Activated CD8-positive, alpha-beta T cell treated with anti-CD3 and anti-CD28 coated beads for 36 hours (primary cell): ENCODE measurements at regions not wholly inside any gene's neighbourhood (a gene's known extent, or its start where the extent isn't known, plus 50 kb on each side); places are given as distances from the start of the nearest gene placed in this dataset.

ENCODE experiments used
- ATAC-seq: fragments of 200-7000 bp; cut with Tn5 transposase; one replicate; pipeline ENCODE4 v1.10.0; 2021; ENCODE audit warnings: mild to moderate bottlenecking, moderate library complexity
- CTCF ChIA-PET: fragments of 350-600 bp; sonication (Branson Sonifier 250); formaldehyde crosslinking; loops from one replicate; lab custom pipeline; 2021; ENCODE audit warnings: antibody characterized with exemption; lab: Charles Lee
- POLR2A ChIA-PET: fragments of 350-600 bp; sonication (Branson Sonifier 250); formaldehyde crosslinking; loops from one replicate; lab custom pipeline; 2021; ENCODE audit warnings: antibody characterized with exemption; lab: Charles Lee
- DNase-seq: peaks from one replicate; pipeline ENCODE4 v3.0.0-alpha.2; 2020
- H3K27ac Mint-ChIP-seq: one replicate; pipeline ENCODE4 v1.8.0; 2021; ENCODE audit warnings: mild to moderate bottlenecking, mixed read lengths
- H3K27me3 Mint-ChIP-seq: one replicate; pipeline ENCODE4 v1.8.0; 2021; ENCODE audit warnings: mixed read lengths
- H3K36me3 Mint-ChIP-seq: one replicate; pipeline ENCODE4 v1.8.0; 2021; ENCODE audit warnings: low read depth, mixed read lengths
- H3K4me1 Mint-ChIP-seq: one replicate; pipeline ENCODE4 v1.8.0; 2021; ENCODE audit warnings: low read depth, mixed read lengths
- H3K4me3 Mint-ChIP-seq: one replicate; pipeline ENCODE4 v1.8.0; 2021; ENCODE audit warnings: mild to moderate bottlenecking, moderate library complexity, mixed read lengths
- H3K9me3 Mint-ChIP-seq: one replicate; pipeline ENCODE4 v1.8.0; 2021; ENCODE audit warnings: mixed read lengths
- CTCF ChIP-seq: fragments of 200-600 bp; IDR thresholded peaks from one replicate; pipeline ENCODE4 v1.8.0; 2022; ENCODE audit warnings: antibody characterized with exemption, mild to moderate bottlenecking
- intact Hi-C: fragments of 100-400 bp; cut with micrococcal nuclease; formaldehyde crosslinking; loops from one replicate; pipeline ENCODE4 v1.10.0; 2022

- Mint-ChIP-seq H3K4me3 (no peak overlapping the region), H3K9me3 (no peaks in the 10 kb centered on the region), H3K27ac (no peak overlapping the region), H3K36me3 (no peaks in the 10 kb centered on the region), H3K27me3 (no peaks in the 10 kb centered on the region), H3K4me1 (no peaks in the 10 kb centered on the region)
- ChIA-PET CTCF (no interaction called here), POLR2A (no interaction called here)
- no peak for TF ChIP-seq CTCF
- ATAC-seq (no peak), DNase-seq (no peak)
- intact Hi-C loops: no loop called here
Observed at GRCh38 chr12:90017316-90017715, 308.7 kb upstream of the ATP2B1 start.

GRCh38 chr12:90015228-90015627, 306.6 kb upstream of the ATP2B1 start:
- no peak for DNase-seq

GRCh38 chr12:90013409-90013808, 304.8 kb upstream of the ATP2B1 start:
- DNase-seq: no peak
- ATAC-seq: peak; percentile 37
- TF ChIP-seq CTCF: no peak
- H3K4me3 Mint-ChIP-seq: no peak overlapping the region
- intact Hi-C loops: no loop called here
- H3K27me3 Mint-ChIP-seq: no peaks in the 10 kb centered on the region
- POLR2A ChIA-PET: no interaction called here
- no peaks in the 10 kb centered on the region for H3K36me3 Mint-ChIP-seq
- no peaks in the 10 kb centered on the region for H3K9me3 Mint-ChIP-seq
- CTCF ChIA-PET: interaction anchor here (1.0 to 1.3 kb wide), 3 partner anchors 8 to 469 kb away, joined by 3 to 4 read pairs (median 3); no protein-coding TSS in a partner anchor
- no peak overlapping the region for H3K27ac Mint-ChIP-seq
- H3K4me1 Mint-ChIP-seq: no peaks in the 10 kb centered on the region

More at GRCh38 chr12:90015228-90015627, 306.6 kb upstream of the ATP2B1 start:
- POLR2A ChIA-PET: no interaction called here
- no peak overlapping the region for H3K27ac Mint-ChIP-seq
- TF ChIP-seq CTCF: no peak
- CTCF ChIA-PET: no interaction called here
- H3K36me3 Mint-ChIP-seq: no peaks in the 10 kb centered on the region
- H3K27me3 Mint-ChIP-seq: no peaks in the 10 kb centered on the region
- H3K4me1 Mint-ChIP-seq: no peaks in the 10 kb centered on the region
- intact Hi-C loops: no loop called here
- H3K4me3 Mint-ChIP-seq: no peak overlapping the region
- ATAC-seq: no peak
- H3K9me3 Mint-ChIP-seq: no peaks in the 10 kb centered on the region

GRCh38 chr12:90010089-90010488, 301.5 kb upstream of the ATP2B1 start:
- DNase-seq (peak; percentile 31), ATAC-seq (no peak)
- intact Hi-C loops: no loop called here
- H3K36me3 Mint-ChIP-seq: no peaks in the 10 kb centered on the region
- H3K4me1 Mint-ChIP-seq: no peaks in the 10 kb centered on the region
- CTCF ChIA-PET: interaction anchor here (1.4 kb wide), 1 partner anchor 153 kb away, joined by 3 read pairs; no protein-coding TSS in a partner anchor
- no peak overlapping the region for H3K27ac Mint-ChIP-seq
- H3K4me3 Mint-ChIP-seq: no peak overlapping the region
- H3K9me3 Mint-ChIP-seq: no peaks in the 10 kb centered on the region
- POLR2A ChIA-PET: no interaction called here
- H3K27me3 Mint-ChIP-seq: no peaks in the 10 kb centered on the region
- TF ChIP-seq CTCF: no peak

GRCh38 chr12:90008277-90008676, 299.6 kb upstream of the ATP2B1 start:
- H3K27ac Mint-ChIP-seq: no peak overlapping the region
- intact Hi-C loops: no loop called here
- H3K9me3 Mint-ChIP-seq: no peaks in the 10 kb centered on the region
- no peak for TF ChIP-seq CTCF
- no peaks in the 10 kb centered on the region for H3K4me1 Mint-ChIP-seq
- no peak for DNase-seq
- ChIA-PET POLR2A (no interaction called here), CTCF (no interaction called here)
- no peak overlapping the region for H3K4me3 Mint-ChIP-seq
- no peaks in the 10 kb centered on the region for H3K27me3 Mint-ChIP-seq
- no peak for ATAC-seq
- H3K36me3 Mint-ChIP-seq: no peaks in the 10 kb centered on the region
